Skeletal muscle tissue (tissue), 1 donor: ENCODE measurements at regions not wholly inside any gene's neighbourhood (a gene's known extent, or its start where the extent isn't known, plus 50 kb on each side); places are given as distances from the start of the nearest gene placed in this dataset. TPM values are rescaled to one million over a fixed set of nuclear protein-coding genes. Genes with fewer than 3 reads are reported as not detected.

Source experiments
- small RNA-seq: library from RNA; depleted of rRNA; stranded (forward); fragments of <200 nt; gene quantifications from one replicate; pipeline ENCODE3, GENCODE V24; 2014

Small RNAs in the stretch of these regions (small RNA-seq; reads per million reads assigned to genes)
- gene RNA5SP283, result not detected
